Stomach (tissue), 4 donors: ENCODE measurements at regions not wholly inside any gene's neighbourhood (a gene's known extent, or its start where the extent isn't known, plus 50 kb on each side); places are given as distances from the start of the nearest gene placed in this dataset.

ENCODE experiments used
- CTCF ChIP-seq, 7 experiments: fragments of 450-650 bp in 4 of 7; fragments of 200-600 bp in 3 of 7; sonication (generic) in 3 of 7; IDR thresholded peaks; one replicate each; pipeline ENCODE4 v1.5.1; 2016 to 2019; ENCODE audit warnings: antibody characterized with exemption in 7 of 7, control low read depth in 2 of 7, mild to moderate bottlenecking in 1 of 7
- POLR2A ChIP-seq, 4 donors: fragments of 450-650 bp; IDR thresholded peaks; one replicate each; pipeline ENCODE4 v1.6.1; 2016; ENCODE audit warnings: antibody characterized with exemption in 4 of 4, control low read depth in 2 of 4, mild to moderate bottlenecking in 1 of 4, moderate library complexity in 1 of 4
- POLR2AphosphoS5 ChIP-seq, 3 donors: sonication (generic); formaldehyde crosslinking; IDR thresholded peaks; one replicate each; pipeline ENCODE4 v1.6.1; 2016; ENCODE audit warnings: antibody characterized with exemption in 3 of 3

- TF ChIP-seq CTCF (IDR thresholded peaks at IDR 0.05) = no peak
- TF ChIP-seq POLR2AphosphoS5 (IDR thresholded peaks at IDR 0.05) = no peak
- no peak for TF ChIP-seq POLR2A (IDR thresholded peaks at IDR 0.05)
Observed at GRCh38 chrX:733961-734360, 103.4 kb downstream of the SHOX start.
